Activated CD4-positive, alpha-beta T cell treated with anti-CD3 and anti-CD28 coated beads, Interleukin-2, amount 10 ng/mL, durations not matched to agents 24 days and 14 days (primary cell): ENCODE measurements at regions not wholly inside any gene's neighbourhood (a gene's known extent, or its start where the extent isn't known, plus 50 kb on each side); places are given as distances from the start of the nearest gene placed in this dataset.

ENCODE experiments used
- DNase-seq: peaks from one replicate; pipeline ENCODE4 v3.0.0; 2022
- H3K27ac Mint-ChIP-seq: one replicate; pipeline ENCODE4 v1.8.0; 2022; ENCODE audit warnings: mild to moderate bottlenecking, mixed read lengths
- H3K27me3 Mint-ChIP-seq: one replicate; pipeline ENCODE4 v1.8.0; 2022; ENCODE audit warnings: mixed read lengths
- H3K36me3 Mint-ChIP-seq: one replicate; pipeline ENCODE4 v1.8.0; 2022; ENCODE audit warnings: low read depth, mild to moderate bottlenecking, mixed read lengths
- H3K4me1 Mint-ChIP-seq: one replicate; pipeline ENCODE4 v1.8.0; 2021; ENCODE audit warnings: mixed read lengths
- H3K4me3 Mint-ChIP-seq: one replicate; pipeline ENCODE4 v1.8.0; 2022; ENCODE audit warnings: mild to moderate bottlenecking, moderate library complexity, mixed read lengths
- H3K9me3 Mint-ChIP-seq: one replicate; pipeline ENCODE4 v1.8.0; 2021; ENCODE audit warnings: mixed read lengths
- intact Hi-C: fragments of 100-400 bp; cut with micrococcal nuclease; formaldehyde crosslinking; loops from one replicate; pipeline ENCODE4 v1.15.1; 2023

DNA sequence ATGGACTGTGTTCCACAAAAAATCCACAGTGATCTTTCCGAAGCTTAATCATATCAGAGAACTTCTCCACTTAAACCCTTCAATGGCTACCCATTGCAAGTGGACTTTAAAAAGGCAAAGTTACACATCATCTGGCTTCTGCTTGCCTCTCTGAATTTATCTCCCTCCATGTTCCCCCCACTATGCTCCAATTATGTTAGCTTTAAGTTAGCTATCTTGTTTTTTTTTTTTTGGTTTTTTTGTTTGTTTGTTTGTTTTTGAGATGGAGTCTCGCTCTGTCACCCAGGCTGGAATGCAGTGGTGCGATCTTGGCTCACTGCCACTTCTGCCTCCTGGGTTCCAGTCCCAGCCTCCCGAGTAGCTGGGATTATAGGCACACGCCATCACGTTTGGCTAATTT lies 166.4 kb upstream of the ADGRL2 start:
- Mint-ChIP-seq H3K4me1 (no peaks in the 10 kb centered on the region), H3K27me3 (no peaks in the 10 kb centered on the region), H3K9me3 (no peaks in the 10 kb centered on the region), H3K4me3 (no peak overlapping the region), H3K36me3 (no peaks in the 10 kb centered on the region), H3K27ac (no peak overlapping the region)
- intact Hi-C loops: no loop called here
- no peak for DNase-seq

DNA sequence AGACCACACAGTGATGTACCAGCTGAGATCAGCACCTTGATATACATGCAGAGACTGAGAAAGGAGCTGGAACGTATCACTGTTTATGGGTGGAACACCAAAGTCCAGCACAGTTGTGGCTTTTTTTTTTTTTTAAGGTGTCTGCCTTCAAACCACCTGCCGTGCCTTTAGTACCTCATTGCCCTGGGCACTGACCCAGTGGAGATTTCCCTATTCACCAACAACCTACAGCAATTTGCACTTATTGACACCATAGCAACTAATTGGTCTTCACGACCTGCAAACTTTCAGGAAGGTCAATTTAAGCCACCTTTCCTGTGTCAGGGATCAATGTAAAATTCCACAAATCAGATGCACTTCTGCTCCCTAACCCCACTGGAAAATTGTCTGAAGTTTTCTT lies 181.6 kb upstream of the ADGRL2 start:
- Mint-ChIP-seq H3K27me3 (no peaks in the 10 kb centered on the region), H3K4me1 (no peaks in the 10 kb centered on the region), H3K9me3 (peaks cover 9% of the 10 kb centered on the region), H3K27ac (no peak overlapping the region), H3K36me3 (no peaks in the 10 kb centered on the region), H3K4me3 (no peak overlapping the region)
- intact Hi-C loops: no loop called here
- no peak for DNase-seq

DNA sequence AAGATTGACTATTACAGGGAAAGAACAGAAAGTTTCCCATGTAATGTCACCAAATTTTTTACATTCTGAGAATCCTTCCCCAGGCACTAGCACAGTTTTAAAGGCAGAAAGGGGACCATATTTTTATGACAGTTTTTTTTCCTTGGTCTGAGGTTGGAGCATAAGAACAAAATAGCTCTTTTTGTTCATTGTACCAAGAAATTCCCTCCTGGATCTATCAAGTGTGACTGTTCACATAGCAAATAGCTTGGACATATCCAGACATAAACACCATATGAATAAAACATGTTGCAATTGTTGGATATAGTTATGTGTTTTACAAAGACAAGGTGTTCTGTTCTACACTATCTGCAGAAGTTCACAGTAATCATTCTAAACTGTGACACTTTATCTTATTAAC lies 182.4 kb upstream of the ADGRL2 start:
- H3K4me3 Mint-ChIP-seq: no peak overlapping the region
- DNase-seq: no peak
- no peak overlapping the region for H3K27ac Mint-ChIP-seq
- H3K27me3 Mint-ChIP-seq: no peaks in the 10 kb centered on the region
- intact Hi-C loops: no loop called here
- peaks cover 12% of the 10 kb centered on the region for H3K9me3 Mint-ChIP-seq
- no peaks in the 10 kb centered on the region for H3K4me1 Mint-ChIP-seq
- H3K36me3 Mint-ChIP-seq: no peaks in the 10 kb centered on the region

DNA sequence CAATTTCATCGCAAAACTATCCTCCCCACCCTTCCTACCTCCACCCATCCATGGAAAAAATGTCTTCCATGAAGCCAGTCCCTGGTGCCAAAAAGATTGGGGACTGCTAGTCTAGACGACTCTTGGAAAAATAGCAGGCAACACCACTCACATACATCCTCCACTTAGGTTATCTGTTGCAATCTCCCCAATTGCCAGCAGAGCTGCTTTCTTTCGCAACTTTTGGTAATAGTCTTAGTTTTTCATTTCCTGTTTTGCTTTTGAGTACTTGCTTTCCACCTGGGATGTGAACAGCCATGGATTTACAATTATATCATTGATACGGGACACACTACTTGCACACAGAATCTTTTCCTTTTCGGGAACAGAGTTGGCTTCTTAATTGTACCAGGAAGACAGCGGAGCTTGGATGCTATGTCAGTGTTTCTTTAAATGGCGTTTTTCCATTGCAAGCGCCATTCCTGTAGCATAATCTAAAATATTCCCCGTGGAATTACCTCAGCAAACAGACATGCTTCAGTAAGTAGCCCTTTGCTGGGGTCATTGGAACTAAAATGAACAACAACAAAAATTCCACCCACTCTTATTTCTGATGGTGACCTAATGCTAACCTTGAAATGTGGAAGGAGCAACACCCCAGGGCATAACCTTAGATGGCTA lies 183.3 kb upstream of the ADGRL2 start:
- no peaks in the 10 kb centered on the region for H3K4me1 Mint-ChIP-seq
- intact Hi-C loops: no loop called here
- no peak overlapping the region for H3K4me3 Mint-ChIP-seq
- no peaks in the 10 kb centered on the region for H3K27me3 Mint-ChIP-seq
- no peak for DNase-seq
- H3K36me3 Mint-ChIP-seq: no peaks in the 10 kb centered on the region
- H3K9me3 Mint-ChIP-seq: peaks cover 9% of the 10 kb centered on the region
- H3K27ac Mint-ChIP-seq: no peak overlapping the region

DNA sequence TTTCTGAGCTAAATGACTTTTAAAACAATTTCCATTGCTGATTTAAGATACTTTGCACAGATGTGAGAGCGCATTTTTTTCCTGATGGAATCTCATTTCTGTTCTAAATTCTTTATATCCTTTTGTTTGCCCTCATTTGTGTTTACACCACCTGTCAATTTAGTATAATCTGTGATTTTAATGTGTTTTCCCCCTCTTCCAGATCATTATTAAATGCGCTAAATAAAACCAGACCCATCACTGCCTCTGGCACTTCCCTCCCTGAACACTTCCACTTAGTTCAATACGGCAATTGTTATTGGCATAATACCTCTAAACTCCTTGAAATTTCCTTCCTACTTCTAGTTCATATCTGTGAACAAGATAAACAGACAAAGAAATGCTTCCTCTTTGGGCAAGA lies 186.9 kb upstream of the ADGRL2 start:
- intact Hi-C loops: no loop called here
- Mint-ChIP-seq H3K27ac (no peak overlapping the region), H3K27me3 (no peaks in the 10 kb centered on the region), H3K4me1 (no peaks in the 10 kb centered on the region), H3K4me3 (no peak overlapping the region), H3K9me3 (peaks cover 9% of the 10 kb centered on the region), H3K36me3 (no peaks in the 10 kb centered on the region)
- DNase-seq: no peak

DNA sequence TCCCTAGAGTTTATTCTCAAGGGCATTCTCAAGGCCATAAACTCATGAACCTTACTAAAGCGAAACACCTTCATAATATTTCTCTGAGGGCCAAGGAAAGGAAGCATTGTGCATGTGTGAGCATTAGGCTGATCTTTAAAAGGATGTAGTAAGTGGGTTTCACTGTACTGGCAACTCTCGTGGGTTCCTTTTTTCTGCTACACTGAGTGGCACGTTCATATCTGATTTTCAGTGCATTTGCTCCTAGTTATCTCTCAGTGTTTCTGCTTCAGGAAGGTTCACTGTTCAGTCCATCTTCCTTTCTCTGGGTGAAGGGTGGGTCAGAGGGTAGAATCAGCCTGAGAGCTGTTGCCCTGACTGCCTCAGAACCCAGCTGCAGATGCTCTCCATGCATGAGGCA lies 192.8 kb upstream of the ADGRL2 start:
- no peak overlapping the region for H3K4me3 Mint-ChIP-seq
- intact Hi-C loops: no loop called here
- H3K36me3 Mint-ChIP-seq: no peaks in the 10 kb centered on the region

DNA sequence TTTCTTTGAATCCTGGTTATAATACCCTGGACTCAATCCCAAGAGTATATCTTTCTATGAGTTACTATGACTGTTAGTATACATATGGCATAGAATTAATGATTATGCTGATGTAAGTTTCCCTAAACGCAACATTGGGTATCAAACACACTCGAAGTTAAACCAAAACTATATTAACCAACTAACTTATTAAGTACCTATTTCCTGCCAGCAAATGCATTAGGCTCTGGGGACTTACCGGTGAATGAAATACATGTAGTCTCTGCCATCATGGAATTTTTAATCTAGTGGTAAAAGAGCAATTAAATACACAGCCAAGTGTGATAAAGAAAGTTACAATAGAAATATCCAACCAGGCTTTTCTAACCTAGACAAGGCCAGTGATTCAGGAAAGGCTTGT lies 193.6 kb upstream of the ADGRL2 start:
- Mint-ChIP-seq H3K27ac (no peak overlapping the region), H3K4me3 (no peak overlapping the region), H3K4me1 (no peaks in the 10 kb centered on the region), H3K27me3 (no peaks in the 10 kb centered on the region), H3K9me3 (no peaks in the 10 kb centered on the region), H3K36me3 (no peaks in the 10 kb centered on the region)
- DNase-seq: no peak
- intact Hi-C loops: no loop called here

More for the DNA sequence above, 192.8 kb upstream of the ADGRL2 start:
- no peak for DNase-seq
- Mint-ChIP-seq H3K27ac (no peak overlapping the region), H3K4me1 (no peaks in the 10 kb centered on the region), H3K9me3 (no peaks in the 10 kb centered on the region), H3K27me3 (no peaks in the 10 kb centered on the region)

DNA sequence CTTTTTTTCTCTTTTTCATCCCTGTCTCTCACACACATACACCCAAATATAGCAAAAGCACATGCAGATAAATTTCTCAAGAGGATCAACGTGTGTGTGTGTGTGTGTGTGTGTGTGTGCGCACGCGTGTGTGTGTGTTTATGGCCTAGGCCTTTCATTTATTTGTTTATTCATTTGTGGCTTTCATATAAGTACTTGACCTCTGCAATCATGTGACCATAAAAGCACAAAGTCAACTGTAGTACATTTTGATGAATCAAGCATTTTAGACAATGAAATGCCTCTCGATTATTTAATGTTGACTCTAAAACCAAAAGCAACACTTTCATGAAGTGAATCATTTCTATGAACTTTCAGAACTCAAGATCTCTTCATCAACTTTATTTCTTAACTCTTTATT lies 194.1 kb upstream of the ADGRL2 start:
- H3K4me1 Mint-ChIP-seq: no peaks in the 10 kb centered on the region
- intact Hi-C loops: no loop called here
- DNase-seq: no peak
- no peaks in the 10 kb centered on the region for H3K36me3 Mint-ChIP-seq
- no peaks in the 10 kb centered on the region for H3K27me3 Mint-ChIP-seq
- H3K27ac Mint-ChIP-seq: no peak overlapping the region
- H3K4me3 Mint-ChIP-seq: no peak overlapping the region
- H3K9me3 Mint-ChIP-seq: no peaks in the 10 kb centered on the region

DNA sequence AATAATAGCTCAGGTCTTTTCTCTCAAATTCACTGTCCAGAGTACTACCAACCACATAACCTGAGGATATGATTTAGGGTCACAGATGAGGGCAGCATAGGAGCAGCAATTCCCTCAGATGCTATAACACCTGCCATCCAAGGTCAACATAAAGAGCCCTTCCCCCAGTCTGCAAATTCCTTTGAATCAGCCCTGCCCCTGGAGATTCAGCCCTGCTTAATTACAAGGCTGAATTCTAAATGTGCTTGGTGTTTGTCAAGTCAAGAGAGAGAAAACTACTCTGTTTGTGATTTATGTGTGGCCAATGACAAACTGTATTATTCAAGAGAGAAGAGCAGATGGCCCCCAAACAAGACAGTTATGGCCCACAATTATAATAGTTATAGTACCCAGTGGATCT lies 195.7 kb upstream of the ADGRL2 start:
- no peak overlapping the region for H3K4me3 Mint-ChIP-seq
- no peaks in the 10 kb centered on the region for H3K9me3 Mint-ChIP-seq
- intact Hi-C loops: no loop called here
- no peaks in the 10 kb centered on the region for H3K27me3 Mint-ChIP-seq
- no peak overlapping the region for H3K27ac Mint-ChIP-seq
- H3K4me1 Mint-ChIP-seq: no peaks in the 10 kb centered on the region
- no peak for DNase-seq
- H3K36me3 Mint-ChIP-seq: no peaks in the 10 kb centered on the region

DNA sequence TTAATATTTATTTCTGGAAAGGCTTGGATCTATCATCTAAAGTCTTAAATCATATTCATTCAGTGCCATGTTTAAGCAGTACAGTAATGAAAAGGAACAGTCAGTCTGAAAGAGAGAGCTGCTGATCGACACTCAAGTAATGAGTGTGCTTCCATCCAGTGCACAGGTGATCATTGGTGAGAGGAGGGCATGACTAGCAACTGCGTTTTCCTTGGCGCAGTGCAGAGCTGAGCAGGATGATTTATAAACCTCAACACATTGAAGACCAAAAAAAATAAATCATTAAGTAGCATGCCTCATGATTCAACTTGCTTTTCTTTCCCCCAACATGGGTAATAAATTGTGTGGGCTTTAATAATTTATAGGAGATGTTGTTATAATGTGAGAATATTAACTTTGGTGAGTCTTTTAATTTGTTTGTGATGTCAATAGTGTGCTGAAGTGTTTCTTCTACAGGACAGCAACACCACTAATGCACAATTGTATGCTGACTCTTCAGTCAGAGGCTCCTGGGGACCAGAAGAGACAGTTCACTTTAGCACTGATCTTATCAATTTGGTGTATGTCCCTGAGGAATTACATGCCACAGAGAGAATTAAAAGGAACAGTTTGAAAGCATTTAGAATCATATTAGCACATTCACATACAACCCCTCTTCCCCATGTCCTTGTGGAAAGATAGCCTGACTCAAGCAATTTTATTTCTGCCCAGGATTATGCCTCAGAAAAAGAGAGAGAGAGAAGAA lies 199.7 kb upstream of the ADGRL2 start:
- Mint-ChIP-seq H3K27me3 (no peaks in the 10 kb centered on the region), H3K36me3 (no peaks in the 10 kb centered on the region), H3K27ac (no peak overlapping the region), H3K4me1 (no peaks in the 10 kb centered on the region), H3K9me3 (no peaks in the 10 kb centered on the region), H3K4me3 (no peak overlapping the region)
- DNase-seq: no peak
- intact Hi-C loops: no loop called here

DNA sequence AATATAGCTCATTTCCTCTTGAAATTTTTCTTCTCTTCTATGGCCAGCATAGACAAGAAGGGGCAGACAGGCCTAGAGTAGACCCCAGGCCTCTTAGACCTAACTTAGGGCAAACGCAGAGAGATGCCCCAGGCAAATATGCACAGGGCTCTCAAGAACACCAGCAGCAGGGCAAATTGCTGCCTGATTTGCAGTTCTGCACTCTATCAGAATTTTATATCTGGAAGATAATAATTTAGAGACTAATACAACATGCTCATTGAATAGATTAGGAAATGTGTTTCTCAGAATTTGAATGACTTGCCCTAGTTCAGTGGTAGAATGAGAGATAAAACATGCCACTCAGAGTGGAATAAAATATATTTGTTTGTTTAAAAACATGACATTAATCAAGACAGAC lies 200.4 kb upstream of the ADGRL2 start:
- no peaks in the 10 kb centered on the region for H3K9me3 Mint-ChIP-seq
- intact Hi-C loops: no loop called here
- DNase-seq: no peak
- H3K4me1 Mint-ChIP-seq: no peaks in the 10 kb centered on the region
- H3K27ac Mint-ChIP-seq: no peak overlapping the region
- H3K4me3 Mint-ChIP-seq: no peak overlapping the region
- H3K27me3 Mint-ChIP-seq: no peaks in the 10 kb centered on the region
- no peaks in the 10 kb centered on the region for H3K36me3 Mint-ChIP-seq

DNA sequence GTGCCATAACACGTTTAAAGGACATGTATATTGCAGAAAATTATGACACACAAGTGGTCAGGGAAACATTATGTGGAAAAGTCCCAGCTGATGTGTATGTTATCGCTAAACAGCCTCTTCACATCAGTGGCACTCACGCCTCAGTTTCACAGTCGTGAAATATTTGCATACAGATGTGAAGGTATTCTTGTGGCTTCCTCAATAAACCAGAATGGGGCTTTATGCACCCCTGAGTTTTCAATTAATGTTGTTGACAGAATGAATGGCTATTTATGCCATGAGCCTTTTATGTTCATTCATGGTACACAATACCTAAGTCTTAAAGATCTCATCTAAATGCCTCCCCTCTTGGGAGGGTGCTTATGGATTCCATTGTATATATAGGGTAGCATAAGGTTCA lies 202.1 kb upstream of the ADGRL2 start:
- Mint-ChIP-seq H3K4me3 (no peak overlapping the region), H3K27me3 (no peaks in the 10 kb centered on the region), H3K4me1 (no peaks in the 10 kb centered on the region), H3K27ac (no peak overlapping the region), H3K36me3 (no peaks in the 10 kb centered on the region), H3K9me3 (no peaks in the 10 kb centered on the region)
- intact Hi-C loops: no loop called here
- no peak for DNase-seq

DNA sequence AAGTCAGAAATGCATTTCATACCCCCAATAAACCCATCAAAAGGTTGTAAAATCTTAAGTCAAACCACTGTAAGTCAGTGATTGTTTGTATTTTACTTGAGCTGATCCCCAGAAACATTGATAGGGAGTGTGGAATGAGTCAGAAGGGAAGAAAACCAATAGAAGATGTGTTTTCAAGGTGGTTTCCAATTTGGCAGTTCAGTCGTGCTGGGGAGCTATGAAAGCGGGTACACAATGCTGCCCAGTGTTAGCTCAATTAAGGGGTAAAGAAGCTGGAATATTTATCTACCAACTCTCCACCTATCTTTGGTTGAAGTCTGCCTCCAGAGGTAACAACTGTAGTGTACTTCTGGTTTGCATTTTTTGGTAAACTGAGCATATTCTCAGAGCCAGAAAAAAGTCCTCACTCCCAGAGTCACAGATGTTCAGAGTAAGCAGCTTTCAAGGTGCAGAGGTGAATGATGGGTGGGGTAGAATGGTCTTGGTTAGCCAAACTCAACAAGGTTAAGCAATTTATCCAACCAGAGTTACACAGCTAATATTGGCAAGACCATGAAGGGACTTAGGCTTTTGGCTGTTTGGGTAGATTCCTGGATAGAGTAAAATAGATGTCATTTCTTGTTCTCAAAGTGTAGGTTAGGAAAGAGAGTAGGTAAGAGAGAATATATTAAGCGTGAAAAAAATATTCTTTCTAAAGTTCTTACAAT lies 202.9 kb upstream of the ADGRL2 start:
- Mint-ChIP-seq H3K9me3 (no peaks in the 10 kb centered on the region), H3K36me3 (no peaks in the 10 kb centered on the region), H3K4me1 (no peaks in the 10 kb centered on the region), H3K27me3 (no peaks in the 10 kb centered on the region), H3K27ac (no peak overlapping the region), H3K4me3 (no peak overlapping the region)
- intact Hi-C loops: no loop called here
- DNase-seq: no peak

DNA sequence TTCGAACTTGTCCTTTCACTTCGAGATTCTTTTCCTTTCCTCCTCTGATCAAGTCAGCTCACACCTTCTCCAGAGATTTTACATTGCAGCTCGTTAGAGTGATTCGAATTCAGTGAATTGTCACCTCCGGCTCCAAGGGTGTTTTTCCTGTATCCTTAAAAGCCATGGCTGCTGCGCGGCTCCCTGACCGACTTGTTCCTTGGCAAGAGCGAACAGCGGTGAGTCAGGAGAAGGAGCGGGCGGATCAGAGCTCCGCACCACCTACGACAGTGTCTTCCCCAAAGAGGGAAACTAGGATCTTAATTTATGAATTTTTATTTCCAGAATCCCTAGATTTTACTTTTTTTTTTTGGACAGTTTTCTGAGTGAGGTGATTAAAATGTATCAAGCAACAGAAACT lies 204.4 kb upstream of the ADGRL2 start:
- Mint-ChIP-seq H3K27me3 (no peaks in the 10 kb centered on the region), H3K4me3 (no peak overlapping the region), H3K36me3 (no peaks in the 10 kb centered on the region), H3K27ac (no peak overlapping the region), H3K9me3 (peaks cover 4% of the 10 kb centered on the region), H3K4me1 (no peaks in the 10 kb centered on the region)
- intact Hi-C loops: no loop called here
- DNase-seq: no peak
